ENCODE measurements at regions not wholly inside any gene's neighbourhood (a gene's known extent, or its start where the extent isn't known, plus 50 kb on each side); places are given as distances from the start of the nearest gene placed in this dataset.

GRCh38 chr13:22135446-22135845 is 464.6 kb downstream of the FGF9 start:
- no peak for DNase-seq

GRCh38 chr13:22137361-22138050 is 466.6 kb downstream of the FGF9 start:
- no peak for DNase-seq

- no peak for DNase-seq
Measured at GRCh38 chr13:22138947-22139346, 468.1 kb downstream of the FGF9 start.

GRCh38 chr13:22141716-22142115 is 470.8 kb downstream of the FGF9 start:
- DNase-seq, result no peak

GRCh38 chr13:22143671-22144070 is 472.8 kb downstream of the FGF9 start:
- DNase-seq, result no peak

- no peak for DNase-seq
Measured at GRCh38 chr13:22144806-22145205, 473.9 kb downstream of the FGF9 start.

GRCh38 chr13:22148187-22148586 is 477.3 kb downstream of the FGF9 start:
- DNase-seq, result no peak

- DNase-seq, result no peak
Measured at GRCh38 chr13:22152751-22153150, 481.9 kb downstream of the FGF9 start.

- DNase-seq, result no peak
Measured at GRCh38 chr13:22154041-22154440, 483.2 kb downstream of the FGF9 start.

GRCh38 chr13:22161871-22162270 is 491.0 kb downstream of the FGF9 start:
- DNase-seq, result no peak

- no peak for DNase-seq
Measured at GRCh38 chr13:22162889-22163288, 492.0 kb downstream of the FGF9 start.

GRCh38 chr13:22168437-22169190 is 497.7 kb downstream of the FGF9 start:
- no peak for DNase-seq

- no peak for DNase-seq
Measured at GRCh38 chr13:22169473-22169872, 498.6 kb downstream of the FGF9 start.

GRCh38 chr13:22173610-22174009 is 502.7 kb downstream of the FGF9 start:
- no peak for DNase-seq

- DNase-seq, result no peak
Measured at GRCh38 chr13:22175241-22175640, 504.4 kb downstream of the FGF9 start.

GRCh38 chr13:22175815-22176214 is 504.9 kb downstream of the FGF9 start:
- DNase-seq, result no peak

GRCh38 chr13:22176968-22177520 is 506.2 kb downstream of the FGF9 start:
- DNase-seq, result no peak

GRCh38 chr13:22178878-22179277 is 508.0 kb downstream of the FGF9 start:
- no peak for DNase-seq

GRCh38 chr13:22187329-22187728 is 516.5 kb downstream of the FGF9 start:
- no peak for DNase-seq

- DNase-seq, result no peak
Measured at GRCh38 chr13:22189176-22190048, 518.5 kb downstream of the FGF9 start.

- no peak for DNase-seq
Measured at GRCh38 chr13:22193070-22193469, 522.2 kb downstream of the FGF9 start.

- no peak for DNase-seq
Measured at GRCh38 chr13:22194106-22194805, 523.4 kb downstream of the FGF9 start.

GRCh38 chr13:22195726-22196125 is 524.9 kb downstream of the FGF9 start:
- DNase-seq, result no peak

Measured in 8988T (cell line).